GM18520 (cell line): ENCODE measurements at regions not wholly inside any gene's neighbourhood (a gene's known extent, or its start where the extent isn't known, plus 50 kb on each side); places are given as distances from the start of the nearest gene placed in this dataset.
"Not testable (repeated sequence)": the region's sequence is repeated elsewhere in the genome, so short reads cannot be mapped to it uniquely, and the experiment has no call there.

Experiments
- ATAC-seq: cut with Tn5 transposase; IDR thresholded peaks from one replicate; pipeline ENCODE4 v1.9.1; 2021; ENCODE audit not compliant: unreplicated experiment

DNA sequence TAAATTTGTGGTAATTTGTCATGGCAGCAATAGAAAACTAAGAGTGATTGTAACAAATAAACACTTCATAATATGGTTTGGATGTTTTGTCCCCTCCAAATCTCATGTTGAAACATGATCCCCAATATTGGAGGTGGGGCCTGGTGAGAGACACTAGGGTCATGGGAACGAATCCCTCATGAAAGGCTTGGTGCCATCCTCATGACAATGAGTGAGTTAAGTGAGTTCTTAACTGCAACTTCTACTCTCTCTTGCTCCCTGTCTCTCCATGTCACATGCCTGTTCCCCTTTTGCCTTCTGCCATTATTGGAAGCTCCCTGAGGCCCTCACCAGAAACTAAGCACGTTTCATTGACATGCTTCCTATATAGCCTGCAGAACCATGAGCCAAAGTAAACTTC, 1233.2 kb downstream of the OLFM4 start:
- no peak for ATAC-seq

DNA sequence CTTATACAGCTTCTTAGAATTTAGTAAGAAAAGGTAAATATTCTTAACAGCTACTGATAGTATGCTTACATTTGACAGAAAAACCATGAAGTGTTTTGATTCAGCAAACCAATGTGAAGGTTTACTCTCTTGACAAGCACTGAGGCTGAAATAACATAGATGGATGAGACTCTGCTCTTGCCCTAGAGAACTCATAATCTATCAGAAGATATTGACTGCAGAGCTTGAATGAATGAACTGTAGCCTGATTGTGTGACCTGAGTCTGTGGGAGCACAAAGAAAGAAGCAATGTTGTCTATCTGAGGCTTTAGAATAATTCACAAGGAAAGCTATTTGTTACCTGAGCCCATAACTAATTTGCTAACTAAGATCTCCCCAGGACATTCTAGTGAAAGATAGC, 1235.3 kb downstream of the OLFM4 start:
- no peak for ATAC-seq

DNA sequence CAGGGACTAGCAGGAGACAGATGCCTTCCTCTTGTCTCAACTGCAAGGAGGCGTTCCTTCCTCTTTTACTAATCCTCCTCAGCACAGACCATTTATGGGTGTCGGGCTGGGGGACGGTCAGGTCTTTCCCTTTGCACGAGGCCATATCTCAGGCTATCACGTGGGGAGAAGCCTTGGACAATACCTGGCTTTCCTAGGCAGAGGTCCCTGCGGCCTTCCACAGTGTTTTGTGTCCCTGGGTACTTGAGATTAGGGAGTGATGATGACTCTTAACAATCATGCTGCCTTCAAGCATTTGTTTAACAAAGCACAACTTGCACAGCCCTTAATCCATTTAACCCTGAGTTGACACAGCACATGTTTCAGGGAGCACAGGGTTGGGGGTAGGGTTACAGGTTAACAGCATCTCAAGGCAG, 1238.6 kb downstream of the OLFM4 start:
- not testable (repeated sequence) for ATAC-seq

DNA sequence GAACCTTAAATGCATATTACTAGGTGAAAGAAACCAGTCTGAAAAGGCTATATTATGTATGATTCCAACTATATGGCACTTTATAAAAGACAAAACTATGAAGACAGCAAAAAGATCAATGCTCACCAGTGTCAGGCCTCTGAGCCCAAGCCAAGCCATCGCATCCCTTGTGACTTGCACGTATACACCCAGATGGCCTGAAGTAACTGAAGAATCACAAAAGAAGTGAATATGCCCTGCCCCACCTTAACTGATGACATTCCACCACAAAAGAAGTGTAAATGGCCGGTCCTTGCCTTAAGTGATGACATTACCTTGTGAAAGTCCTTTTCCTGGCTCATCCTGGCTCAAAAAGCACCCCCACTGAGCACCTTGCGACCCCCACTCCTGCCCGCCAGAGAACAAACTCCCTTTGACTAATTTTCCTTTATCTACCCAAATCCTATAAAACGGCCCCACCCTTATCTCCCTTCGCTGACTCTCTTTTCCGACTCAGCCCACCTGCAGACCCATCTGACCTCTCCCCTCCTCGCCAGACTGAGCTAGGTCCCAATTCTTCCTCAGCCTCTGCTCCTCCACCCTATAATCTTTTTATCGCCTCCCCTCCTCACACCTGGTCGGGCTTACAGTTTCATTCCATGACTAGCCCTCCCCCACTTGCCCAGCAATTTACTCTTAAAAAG, 1239.5 kb downstream of the OLFM4 start:
- ATAC-seq: not testable (repeated sequence)

DNA sequence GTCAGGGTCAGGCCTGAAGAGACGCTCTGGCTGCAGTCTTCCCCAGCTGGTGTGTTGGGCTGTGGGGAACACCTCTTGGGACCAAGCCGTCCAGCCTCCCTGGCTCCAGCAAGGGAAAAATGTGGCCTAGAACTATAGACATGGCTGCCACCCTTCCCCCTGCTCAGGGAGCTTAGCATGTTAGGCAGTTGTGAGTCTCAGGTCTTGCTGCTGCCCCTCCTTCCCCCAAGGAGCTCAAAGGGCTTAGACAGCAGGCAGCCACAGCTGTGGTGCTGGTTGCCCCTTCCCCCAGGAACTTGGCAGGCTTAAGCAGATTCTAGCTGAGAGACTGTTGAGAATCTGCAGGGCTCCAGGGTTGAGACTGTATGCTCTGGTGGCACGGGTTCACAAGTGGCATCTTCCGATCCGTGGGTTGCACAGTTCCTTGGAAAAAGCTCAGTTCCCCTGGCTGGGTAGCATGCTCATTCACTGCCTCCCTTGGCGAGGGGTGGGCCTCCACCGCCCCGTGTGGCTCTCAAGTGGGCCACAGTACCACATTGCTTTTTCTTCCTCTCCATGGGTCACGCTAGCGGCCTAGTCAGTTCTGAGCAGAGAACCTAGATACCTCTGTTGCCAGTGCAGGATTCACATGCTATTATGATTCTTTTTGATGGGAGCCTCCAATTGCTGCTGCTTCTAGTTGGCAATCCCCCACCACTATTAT, 1258.6 kb downstream of the OLFM4 start:
- ATAC-seq: no peak

DNA sequence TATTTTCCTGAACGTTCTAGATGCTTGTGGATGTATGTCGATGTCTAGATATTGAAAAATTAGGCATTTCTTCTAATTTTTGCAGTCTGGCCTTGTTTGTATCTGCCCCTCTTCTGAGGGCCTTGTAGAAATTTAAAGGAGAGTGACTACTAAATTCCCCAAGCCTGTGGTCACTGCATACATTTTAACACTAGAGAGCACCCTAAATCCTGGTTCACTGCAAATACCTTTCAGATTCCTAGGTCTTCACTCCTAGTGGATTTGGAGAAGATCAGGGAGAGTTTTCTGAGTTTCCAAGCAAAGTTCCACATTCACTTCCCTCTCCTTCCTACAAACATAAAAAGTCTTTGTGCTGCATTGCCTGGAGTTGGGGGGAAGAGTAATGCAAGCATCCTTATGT, 1272.5 kb downstream of the OLFM4 start:
- ATAC-seq: no peak

DNA sequence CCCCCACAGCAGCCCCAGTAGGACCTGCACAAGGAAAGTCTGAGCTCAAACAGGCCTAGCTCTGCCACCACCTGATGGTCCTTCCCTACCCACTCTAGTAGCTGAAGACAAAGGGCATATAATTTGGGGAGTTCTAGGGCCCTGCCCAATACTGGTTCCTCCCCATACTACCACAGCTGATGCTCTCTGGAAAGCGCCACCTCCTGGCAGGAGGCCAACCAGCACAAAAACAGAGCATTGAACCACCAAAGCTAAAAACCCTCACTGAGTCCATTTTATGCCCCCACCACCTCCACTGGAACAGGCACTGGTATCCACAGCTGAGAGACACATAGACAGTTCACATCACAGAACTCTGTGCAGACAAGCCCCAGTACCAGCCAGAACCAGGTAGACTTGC, 1276.8 kb downstream of the OLFM4 start:
- no peak for ATAC-seq

DNA sequence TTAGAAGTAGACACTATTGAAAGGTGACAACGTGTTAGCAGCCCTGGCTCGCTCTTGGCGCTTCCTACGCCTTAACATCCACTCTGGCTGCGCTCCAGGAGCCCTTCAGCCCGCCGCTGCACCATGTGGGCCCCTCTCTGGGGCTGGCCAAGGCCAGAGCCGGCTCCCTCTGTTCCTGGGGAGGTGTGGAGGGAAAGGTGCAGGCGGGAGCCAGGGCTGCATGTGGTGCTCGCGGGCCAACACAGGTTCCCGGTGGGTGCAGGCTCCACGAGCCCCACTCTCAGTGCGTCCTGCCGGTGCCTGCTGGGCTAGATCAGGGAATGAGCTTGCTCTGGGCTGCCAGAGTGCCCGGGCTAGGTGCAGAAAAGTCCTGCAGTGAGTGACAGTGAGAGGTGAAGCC, 1284.3 kb downstream of the OLFM4 start:
- no peak for ATAC-seq

DNA sequence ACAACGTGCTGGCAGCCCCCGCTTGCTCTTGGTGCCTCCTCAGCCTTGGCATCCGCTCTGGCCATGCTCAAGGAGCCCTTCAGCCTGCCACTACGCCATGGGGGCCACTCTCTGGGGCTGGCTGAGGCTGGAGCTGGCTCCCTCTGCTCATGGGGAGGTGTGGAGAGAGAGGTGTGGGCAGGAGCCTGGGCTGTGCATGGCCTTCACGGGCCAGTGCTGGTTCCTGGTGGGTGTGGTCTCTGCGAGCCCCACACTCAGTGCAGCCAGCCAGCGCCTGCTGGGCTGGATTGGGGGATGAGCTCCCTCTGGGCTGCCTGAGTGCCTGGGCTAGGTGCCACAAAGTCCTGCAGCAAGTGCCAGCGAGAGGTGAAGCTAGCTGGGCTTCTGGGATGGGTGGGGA, 1289.1 kb downstream of the OLFM4 start:
- ATAC-seq: no peak

DNA sequence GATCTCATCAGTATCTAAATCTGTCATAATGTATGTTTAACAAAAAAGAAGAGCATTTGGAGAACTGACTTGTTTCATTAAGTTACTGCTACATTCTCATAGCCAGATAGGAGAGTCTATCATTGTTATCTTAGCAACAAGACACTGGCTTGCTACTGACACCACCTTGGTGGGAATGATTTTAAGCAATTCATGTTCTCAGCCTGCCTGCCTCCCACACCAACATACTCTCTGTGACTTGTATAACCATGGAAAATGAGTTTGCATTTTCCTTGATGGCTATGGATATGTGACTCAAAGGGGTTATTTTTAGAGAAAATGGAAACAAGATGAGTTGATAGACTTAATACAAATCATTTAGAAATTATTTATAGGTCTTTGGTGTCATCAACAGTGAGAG, 1308.9 kb downstream of the OLFM4 start:
- no peak for ATAC-seq

DNA sequence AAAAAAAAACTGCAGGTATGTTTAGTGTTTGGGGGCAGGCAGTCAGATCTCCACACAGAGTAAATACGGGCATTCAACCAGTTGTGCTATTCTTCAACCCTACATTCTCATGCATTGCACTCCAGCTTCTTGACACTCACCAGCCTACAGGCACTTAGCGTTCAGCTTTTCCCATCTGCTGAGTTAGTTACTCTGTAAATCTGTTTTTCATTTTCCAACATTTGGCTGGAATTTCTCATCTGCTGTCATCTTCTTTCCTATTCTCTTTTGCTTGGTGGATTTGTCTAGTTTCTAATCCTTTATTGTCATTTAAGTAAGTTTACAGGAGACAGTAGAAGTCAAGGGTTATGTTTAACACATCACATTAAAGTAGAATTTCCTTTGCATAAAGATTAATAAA, 1318.9 kb downstream of the OLFM4 start:
- no peak for ATAC-seq

DNA sequence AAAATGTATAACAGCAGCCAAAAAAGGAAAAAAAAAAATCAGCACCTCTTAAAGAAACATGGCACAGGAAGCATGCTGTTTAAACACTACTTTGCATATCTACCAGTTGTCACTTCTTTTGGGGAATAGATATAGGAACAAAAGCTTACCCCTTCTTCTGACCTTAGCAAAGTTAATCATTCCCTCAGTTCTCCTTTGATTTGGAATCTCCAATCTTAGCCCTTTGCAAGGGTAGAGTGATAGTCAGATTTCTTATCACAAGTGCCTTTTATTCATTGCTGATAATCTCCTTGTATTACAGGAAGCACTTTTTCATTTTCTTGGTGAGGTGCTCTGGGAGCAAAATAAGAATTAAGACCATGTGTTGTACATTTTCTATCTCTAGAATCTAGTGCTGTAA, 1327.6 kb downstream of the OLFM4 start:
- ATAC-seq: no peak

DNA sequence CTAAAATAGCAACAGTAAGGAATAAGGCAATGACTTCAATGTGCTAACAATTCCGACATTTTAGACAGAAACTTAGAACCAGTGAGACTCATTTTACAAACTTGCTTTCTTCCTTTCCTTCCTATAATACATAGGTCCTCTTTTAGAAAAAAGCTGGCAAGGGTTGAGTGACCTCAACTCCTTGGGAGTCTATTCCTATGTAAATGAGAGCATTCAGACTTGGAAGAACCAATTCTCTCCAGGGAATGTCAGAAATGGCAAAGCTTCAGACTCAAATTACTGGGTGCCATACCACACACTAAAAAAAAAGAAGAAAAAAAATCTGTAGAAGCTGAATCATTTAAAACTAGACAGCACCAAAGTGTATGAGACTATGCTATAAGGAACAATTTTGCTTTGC, 1328.2 kb downstream of the OLFM4 start:
- no peak for ATAC-seq

DNA sequence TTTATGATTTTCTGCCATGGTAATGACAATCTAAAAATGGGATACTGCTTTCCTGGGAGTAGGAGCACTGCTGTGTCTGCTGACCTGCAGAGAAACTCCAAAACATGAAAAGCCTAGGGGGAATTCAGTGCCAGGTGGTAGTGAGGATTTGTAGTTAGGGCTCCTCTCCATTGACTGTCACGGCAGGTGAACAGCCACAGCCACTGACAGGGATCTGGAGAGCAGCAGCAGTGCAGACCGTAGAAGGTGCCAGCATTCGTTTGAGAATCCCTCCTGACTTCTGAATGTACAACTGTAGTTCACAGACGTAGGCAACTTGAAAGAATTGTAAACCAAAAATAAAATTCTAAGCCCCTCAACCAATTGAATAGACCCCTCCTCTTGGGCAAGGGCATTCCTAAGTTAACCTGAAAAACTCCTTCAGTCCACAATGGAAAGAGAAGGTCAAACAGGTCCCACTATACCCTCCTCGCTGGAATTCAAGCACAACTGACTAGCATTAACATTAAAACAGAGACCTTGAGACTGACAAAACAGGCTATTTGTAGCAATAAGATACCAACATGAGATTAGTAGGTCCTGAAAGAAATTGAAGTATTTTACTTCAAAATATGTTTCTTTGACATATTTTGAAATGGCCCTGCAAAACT, 1328.8 kb downstream of the OLFM4 start:
- no peak for ATAC-seq

DNA sequence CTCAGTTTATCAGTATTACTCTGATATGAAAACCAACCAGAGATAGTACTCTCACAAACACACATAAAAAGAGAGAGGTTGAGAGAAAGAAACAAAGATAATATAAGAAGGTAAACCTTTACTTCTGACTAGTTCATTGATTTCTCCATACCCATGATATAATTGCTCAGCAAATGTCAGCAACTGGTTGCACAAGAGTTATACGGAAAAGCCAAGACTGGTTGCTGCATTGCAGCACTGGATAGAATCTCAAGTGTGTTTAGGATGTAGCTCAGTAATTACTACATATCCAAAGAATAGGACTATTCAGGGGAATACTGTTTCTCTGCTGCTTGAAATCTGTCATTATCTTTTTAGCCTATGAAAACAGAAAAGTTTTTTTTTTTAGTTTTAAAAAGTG, 1332.8 kb downstream of the OLFM4 start:
- no peak for ATAC-seq

DNA sequence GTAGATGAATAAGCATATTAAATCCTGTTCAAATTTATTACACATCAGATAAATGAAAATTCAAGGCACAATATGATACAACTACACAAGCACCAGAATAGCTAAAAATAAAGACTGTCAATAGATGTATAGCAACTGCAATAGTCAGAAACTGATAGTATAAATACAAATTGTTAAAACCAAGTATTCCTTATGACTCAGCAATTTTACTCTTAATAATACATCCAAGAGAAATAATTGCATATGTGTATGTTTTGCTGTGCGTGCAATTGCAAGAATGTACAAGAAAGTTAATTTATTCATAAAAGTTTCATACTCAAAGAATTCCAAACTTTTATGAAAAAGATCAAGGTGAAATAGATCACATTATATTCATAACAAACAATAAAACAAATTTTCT, 1338.1 kb downstream of the OLFM4 start:
- no peak for ATAC-seq

DNA sequence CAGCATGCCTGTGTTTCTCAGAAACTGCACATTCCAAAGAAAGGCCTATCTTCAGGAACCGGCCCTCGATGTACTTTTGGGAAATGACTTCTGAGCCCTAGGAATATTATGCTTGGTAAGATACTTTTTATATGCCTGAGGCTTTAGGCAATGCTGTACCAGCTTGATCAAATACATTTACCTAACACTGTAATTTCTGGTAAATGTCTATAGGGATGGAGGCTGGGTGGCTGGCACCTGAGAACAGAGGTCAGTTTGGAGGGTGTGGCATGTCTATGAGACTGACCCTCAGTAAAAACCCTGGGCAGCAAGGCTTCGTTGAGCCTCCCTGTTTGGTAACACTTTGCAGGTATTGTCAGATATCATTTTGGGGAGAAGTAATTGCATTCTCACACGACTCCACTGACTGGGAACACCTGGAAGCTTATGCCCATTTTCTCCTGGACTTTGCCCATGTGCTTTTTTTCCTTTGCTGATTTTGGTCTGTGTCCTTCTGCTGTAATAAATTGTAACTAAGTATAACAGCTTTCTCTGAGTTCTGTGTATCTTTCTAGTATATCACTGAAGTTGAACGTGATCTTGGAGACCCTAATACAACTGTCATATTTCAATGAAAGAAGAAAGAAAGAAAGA, 1339.1 kb downstream of the OLFM4 start:
- no peak for ATAC-seq

DNA sequence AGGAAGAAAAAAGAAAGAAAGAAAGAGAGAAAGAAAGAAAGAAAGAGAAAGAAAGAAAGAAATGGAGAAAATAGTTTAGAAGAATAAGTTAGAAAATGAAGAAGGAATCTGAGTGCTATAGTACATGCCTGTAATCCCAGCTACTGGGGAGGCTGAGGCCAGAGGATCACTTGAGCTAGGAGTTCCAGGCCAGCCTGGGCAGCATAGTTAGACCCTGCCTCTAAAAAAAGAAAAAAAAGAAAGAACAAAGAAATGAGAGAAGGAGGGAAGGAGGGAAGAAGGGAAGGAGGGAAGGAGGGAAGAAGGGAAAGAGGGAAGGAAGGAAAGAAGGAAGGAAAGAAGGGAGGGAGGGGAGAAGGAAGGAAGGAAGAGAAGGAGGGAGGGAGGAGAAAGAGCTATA, 1339.8 kb downstream of the OLFM4 start:
- ATAC-seq: no peak

DNA sequence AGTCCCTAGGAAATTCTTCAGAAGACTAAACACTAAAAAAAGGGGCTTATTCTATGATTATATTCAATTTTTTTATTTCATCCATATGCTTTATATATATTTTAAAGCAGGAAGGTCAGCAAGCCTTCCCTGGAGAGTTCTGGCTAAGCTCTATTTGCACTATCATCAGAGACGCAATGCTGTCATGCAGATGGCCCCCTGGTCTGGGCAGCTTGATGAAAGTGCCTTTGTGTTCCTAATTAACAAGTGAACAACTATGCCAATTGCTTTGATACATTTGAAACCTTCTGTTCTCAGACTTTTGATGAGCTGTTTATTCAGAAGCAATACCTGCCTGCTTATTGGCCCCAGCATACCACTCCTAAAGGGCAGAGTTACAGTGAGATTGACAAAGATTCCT, 1344.6 kb downstream of the OLFM4 start:
- no peak for ATAC-seq

DNA sequence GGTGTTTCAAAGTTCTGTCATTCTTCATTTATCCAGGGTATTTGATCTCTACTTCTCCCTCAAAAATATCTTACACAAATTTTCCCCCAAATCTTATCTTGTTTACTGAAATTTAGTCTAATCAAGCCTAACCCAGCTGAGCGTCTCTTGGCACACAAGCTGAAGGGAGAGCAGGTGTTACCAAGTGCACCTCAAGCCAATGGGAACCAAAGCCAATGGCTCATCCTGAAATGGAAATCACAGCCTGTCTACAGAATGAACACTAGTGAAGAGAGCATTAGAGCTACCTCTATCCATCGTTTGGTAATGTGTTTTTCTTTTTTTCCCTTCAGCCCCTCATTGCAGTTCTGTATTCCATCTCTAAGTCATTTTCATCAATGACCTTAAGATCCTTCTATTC, 1350.8 kb downstream of the OLFM4 start:
- ATAC-seq: no peak

DNA sequence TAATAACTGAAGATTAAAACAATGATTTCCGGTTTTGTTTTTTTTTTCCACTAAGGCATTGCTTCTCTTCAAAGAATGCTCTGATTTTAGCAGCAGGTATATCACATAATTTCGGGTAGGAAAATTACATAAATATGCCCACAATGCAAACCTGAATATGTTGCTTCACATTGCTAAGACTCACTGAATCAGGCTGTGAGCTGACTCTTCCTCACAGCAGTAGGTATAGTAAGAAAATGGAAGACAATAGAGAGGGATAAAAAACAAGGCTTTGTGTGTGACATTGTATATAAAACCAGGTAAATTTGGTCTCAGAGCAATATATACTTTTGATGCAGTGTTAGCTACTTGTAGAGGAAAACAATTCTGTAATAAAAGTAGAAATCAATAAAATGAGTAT, 1355.0 kb downstream of the OLFM4 start:
- ATAC-seq: no peak

DNA sequence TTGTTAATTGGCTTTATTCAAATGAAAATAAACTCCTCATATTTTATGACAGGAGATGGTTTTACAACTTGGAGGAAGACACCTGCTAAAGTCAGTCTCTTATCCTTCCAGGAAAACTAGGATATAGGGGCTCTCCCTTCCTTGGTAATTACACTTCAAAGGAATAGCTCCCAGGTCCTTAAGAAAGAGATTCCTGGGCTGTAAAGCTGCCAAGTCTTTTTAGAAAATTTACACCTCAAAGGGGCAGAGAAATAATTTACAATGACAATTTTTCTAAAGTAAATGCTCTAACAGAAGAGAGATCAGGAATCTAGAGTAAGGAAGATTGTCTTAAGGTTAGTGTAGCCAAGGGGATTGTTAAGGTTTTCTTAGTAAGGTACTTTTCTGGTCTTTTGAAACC, 1359.0 kb downstream of the OLFM4 start:
- ATAC-seq: no peak
